GM19035 (cell line): ENCODE measurements at regions not wholly inside any gene's neighbourhood (a gene's known extent, or its start where the extent isn't known, plus 50 kb on each side); places are given as distances from the start of the nearest gene placed in this dataset.
A peak's percentile ranks its signal among the peaks of the same experiment; 100 is the strongest.
"Not testable (repeated sequence)": the region's sequence is repeated elsewhere in the genome, so short reads cannot be mapped to it uniquely, and the experiment has no call there.

ENCODE experiments used
- ATAC-seq: cut with Tn5 transposase; IDR thresholded peaks from one replicate; pipeline ENCODE4 v1.9.1; 2021; ENCODE audit not compliant: unreplicated experiment

DNA sequence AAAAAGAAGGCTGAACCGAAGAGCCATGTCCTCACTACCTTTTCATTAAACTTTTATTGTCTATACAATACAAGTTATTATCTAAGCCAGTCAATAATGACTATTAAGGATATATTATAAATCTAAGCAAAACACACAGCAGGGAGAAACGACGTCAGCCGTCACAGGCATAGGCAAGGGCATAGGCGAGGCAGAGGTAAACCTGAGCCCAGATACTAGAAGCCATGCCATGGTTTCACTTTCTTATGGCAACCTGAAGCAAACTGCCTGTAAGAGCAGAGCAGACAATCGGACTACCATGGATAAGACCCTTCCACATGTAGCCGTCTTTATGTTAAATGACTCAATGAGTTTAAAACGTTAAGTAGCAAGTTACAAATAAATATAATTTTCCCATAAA is 238.5 kb upstream of the ZNF521 start:
- ATAC-seq = no peak

DNA sequence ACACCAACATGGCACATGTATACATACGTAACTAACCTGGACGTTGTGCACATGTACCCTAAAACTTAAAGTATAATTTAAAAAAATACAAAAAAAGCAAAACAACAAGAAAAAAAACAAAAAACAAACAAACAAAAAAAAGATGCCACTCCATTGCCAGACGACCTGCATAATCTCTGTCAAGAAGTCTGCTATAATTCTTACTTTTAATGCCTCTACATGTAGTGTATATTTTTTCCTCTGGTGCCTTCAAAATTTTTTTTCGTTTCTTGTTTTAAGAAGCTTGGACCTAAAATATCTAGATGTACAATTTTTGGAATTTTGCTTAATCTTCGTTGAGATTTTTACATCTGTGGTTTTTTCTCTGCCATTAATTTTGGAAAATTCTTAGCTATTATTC is 235.6 kb upstream of the ZNF521 start:
- no peak for ATAC-seq

DNA sequence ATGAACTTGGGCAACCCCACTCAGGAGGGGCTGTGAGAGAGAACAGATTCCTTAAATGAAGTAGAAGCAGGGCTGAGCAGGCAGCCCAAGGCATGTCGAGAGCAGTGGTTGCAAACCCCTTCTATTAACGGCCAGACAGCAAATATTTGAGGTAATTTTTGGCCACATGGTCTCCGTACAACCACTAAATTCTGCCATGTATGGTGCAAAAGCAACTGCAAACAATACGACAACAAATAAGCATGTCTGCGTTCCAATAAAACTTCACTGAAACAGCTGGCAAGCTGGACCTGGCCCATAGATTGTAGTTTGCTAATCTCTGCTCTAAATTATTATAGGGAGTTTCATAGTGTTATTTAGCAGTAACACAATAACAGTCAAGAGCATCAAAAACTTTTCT is 217.0 kb upstream of the ZNF521 start:
- ATAC-seq = no peak

DNA sequence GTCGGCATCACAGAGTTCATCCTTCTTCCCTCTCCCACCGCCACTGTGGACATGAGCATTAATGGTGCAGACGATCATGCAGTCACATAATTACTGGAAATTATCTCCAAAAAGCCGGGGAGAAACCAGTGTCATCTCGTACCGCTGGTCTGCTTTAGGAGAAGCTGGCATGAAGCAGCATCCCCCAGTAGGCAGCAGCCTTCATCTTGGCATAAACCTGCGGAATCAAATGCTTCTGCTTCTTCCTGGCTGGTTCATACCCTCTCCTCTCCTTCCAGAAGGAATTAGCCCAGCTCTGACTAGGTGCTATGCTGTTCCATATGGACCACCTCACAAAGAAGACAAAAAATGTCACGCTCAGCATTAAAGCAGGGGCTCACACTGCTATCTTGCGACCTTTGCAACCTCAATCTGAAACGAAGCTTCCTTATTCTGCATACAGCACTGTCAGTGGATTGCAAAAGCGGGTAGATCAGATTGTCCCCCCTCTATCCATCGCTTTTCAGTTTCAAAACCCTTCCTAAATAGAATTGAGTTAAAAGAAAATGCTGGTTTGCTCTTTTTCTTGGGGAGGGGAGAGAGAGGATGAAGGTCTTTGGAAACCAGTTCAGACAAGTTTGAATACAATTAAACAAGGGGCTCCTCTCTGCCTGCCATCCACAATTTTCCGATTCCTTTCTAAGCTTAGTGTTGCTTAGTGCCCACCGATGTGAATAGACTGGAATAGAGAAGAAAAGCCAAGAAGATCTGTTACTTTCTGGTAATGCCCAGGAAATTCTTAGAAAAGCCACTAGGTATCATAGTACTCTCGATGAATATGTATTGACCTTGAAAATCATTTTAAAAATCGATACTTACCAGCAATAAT is 212.1 kb upstream of the ZNF521 start:
- no peak for ATAC-seq

DNA sequence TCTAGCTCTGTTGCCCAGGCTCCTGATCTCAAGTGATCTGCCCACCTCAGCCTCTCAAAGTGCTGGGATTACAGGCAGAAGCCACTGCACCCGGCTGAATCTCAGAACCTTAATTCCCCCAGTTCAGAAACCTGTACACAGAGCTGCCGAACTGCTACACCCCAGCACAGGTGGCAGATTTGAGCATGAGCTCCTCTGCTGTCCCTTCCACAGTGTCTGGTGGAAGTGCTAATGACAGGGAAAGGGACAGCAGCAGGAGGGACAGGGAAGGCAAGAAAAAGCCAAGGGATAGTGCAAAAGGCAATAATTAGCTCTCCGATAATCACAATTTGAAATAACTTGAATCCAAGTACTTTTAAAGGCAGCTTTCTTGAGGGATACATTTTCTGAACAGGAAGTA is 211.4 kb upstream of the ZNF521 start:
- no peak for ATAC-seq

DNA sequence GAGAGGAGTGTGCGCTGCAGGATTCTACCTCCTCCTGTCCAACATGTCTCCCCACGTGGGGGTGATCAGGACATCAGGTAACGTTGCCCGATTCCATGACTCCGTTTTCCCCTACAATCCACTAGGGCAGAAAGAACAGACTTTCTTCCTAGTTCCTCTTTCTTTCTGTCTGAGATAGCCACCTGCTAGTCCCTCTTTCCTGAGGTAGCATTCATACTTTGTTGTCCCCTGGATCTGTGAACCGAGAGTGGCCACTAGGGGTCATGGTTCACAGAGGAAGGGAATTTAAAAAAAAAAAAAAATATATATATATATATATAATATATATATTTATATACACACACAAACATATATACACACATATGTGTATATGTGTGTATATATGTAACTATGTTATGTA is 210.0 kb upstream of the ZNF521 start:
- no peak for ATAC-seq

DNA sequence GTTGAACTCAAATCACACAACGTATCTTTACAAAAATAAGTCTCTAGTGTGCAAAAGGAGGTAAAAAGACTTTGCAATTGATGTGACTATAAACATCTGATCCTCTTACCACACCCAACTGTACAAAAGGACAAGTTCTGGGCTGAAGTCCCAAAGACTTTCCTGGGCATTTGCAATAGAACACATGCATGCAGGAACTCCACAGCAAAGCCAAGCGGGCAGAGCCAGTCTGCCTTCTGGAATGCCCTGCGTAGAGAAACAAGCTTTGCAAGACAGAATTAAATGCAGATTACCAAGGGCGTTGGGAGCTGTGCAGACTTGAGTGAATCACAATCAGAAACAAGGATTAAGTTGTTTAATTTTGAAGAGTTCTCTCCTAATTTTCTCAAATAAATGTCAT is 208.4 kb upstream of the ZNF521 start:
- ATAC-seq = no peak

DNA sequence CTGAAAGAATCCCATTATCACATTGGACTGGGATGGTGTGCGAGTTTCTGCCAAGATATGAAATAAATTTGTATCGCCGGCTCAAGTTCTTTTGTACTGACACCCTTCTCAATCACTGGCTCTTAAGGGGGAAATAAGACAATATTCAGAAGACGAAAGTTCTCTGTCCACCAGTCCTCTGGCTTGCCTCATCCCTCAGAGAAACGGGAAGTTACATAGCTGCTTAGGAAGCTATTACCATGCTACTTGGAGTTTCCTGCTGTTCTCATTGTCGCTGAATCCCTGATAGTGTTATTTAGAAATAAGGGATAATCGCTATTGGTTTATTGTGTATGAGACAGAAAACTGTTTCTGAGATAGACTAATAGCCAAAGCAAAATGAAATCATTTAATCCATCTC is 205.0 kb upstream of the ZNF521 start:
- no peak for ATAC-seq

DNA sequence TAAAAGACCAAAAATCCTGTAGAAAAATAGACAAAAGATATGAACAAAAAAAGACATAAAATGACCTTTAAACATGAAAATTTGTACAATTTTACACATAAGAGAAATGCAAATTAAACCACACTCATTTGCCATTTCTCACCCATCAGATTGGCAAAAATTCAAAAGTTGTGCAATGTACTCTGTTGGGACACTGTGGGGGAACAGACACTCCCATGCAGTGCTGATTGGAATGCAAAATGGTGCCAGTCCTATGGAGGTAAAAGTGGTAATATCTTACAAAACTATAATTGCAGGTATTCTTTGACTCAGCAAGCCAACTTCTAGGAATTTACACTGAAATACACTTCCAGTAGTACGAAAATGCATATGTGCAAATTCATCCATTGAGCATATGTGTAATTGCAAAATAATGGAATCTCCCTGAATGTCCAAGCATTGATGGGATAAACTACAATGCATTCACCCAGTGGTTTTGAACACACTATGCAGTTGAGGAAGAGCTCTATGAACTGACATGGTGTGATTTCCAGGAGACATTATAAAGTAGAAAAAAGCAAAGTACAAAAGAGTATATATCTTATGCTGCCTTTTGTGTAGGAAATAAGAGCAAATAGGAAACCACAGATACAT is 201.8 kb upstream of the ZNF521 start:
- ATAC-seq = no peak

DNA sequence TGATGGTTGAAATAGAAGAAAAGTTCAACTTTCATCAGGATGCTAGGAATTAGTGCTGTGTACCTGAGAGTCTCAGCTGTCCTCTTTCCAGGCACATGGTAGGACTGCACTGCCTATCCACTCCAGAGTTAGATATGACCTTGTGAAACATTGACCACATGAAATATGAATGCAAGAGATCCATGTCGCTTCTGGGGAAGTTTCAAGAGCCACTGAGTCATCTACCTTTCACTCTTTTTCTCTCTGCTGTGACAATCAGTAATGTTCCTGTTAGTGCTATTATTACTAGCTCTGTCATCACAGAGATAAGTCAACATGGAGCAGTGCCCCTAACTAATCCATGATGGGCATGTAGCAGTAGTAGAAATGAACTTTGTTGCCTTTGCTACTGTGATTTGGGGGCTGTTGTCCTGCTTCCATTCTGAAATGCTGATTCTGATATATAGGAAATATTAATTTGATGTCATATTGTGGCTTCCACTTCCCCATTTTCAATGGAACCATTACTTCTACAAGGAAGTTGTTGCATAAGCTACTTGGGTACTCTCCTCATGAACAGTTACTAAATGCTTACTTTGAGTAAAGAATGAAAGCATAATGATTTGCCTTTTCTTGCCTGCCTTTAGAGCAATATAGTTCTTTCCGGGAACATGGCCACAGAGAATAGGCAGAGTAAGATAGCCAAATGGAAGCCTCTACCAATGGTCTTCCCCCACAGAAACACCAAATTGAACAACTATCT is 192.8 kb upstream of the ZNF521 start:
- no peak for ATAC-seq

DNA sequence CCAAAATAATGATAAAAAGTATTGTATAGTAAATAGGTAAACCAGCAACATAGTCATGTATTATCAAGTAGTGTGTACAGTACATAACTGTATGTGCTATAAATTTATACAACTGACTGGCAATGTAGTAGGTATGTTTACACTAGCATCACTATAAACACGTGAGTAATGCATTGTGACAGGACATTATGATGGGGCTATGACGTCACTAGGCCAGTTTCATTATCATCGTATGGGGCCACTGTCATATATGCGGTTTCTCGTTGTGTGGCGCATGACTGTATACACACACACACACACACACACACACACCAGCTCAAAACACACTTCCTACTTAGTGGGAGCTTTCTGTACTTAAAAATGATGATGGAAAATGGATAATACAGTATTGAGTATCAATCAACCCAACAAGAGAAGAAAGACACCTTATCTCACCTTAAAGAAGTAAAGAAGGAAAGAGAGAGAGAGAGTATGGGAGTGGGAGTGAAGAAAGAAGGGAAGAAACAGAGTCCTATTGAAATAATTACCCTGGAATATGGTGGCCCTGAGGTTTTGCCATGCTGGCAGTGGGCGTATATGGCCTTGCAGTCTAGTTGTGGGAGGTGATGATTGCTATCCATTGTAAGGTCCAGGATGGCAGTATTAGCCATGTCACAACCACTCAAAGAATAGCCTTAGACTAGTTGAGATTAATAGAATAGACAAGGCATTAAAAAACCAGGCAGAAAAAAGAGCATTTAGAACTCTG is 186.4 kb upstream of the ZNF521 start:
- no peak for ATAC-seq

DNA sequence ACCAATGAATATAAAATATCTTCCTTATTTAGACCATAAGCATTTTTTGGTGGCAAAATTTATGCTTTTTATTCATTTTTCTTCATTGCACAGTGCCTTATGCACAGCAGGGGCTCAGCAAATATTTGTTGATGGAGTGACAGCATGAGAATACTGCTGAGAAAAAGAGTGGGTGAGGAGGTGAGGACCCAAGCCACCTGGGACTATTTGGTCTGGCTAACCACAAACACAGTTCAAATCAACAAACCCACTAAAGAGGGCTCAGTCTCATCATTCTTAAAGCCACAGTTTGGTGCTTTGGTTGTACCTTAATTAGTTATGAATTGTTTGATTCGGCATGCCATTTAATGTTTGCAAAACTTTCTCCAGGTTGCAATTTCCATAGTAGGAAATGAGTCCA is 183.5 kb upstream of the ZNF521 start:
- ATAC-seq = no peak

DNA sequence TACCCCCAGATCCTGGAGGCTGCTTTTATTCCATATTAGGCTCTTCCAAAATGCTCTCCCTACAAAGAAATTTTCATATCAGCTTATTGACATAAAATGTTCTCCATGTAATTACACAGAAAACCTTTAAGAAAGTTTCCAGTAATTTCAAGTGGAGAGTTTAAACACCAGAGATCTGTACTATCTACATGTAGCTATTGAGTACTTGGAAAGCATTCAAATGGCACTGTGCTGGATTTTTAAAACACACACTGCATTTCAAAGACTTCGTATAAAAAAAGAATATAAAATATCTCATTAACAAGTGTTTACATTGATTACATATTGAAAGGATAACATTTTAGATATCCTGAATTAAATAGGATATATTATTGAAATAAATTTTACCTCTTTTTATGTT is 182.4 kb upstream of the ZNF521 start:
- ATAC-seq = no peak

DNA sequence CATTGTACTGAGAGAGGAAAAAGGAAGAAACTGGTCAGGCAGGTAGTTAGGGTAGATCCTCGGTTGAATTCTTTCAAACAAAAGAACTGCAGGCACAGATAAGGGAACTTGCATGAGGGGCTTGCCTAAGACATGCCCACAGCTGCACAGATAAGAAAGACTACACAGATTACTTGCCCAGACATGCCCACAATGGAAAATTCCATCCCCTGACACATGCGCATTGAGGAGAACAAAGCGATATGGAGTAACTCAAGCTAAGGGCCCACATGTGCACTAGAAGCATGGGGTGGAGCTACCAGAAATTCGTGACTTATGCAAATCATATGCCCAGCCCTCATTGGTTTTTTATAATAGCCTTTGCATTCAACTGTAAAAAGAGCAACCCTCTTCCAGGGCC is 181.3 kb upstream of the ZNF521 start:
- no peak for ATAC-seq

DNA sequence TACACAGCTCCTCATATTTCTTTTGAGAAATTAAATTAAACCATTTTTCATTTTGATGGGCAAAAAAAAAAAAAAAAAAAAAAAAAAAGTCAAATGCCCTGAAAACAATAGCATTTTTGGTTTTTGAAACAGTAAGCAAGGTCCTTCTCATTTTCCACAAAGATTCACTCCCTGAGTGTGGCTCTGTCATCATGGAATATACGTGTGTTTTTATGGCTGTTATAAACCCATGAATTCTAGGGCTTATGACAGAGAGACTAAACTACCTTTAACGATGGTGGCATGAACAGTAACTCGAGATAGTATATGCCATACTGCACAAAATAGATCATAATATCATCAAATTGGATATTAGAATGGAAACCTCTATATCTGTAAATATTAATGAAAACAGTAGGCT is 179.2 kb upstream of the ZNF521 start:
- no peak for ATAC-seq

DNA sequence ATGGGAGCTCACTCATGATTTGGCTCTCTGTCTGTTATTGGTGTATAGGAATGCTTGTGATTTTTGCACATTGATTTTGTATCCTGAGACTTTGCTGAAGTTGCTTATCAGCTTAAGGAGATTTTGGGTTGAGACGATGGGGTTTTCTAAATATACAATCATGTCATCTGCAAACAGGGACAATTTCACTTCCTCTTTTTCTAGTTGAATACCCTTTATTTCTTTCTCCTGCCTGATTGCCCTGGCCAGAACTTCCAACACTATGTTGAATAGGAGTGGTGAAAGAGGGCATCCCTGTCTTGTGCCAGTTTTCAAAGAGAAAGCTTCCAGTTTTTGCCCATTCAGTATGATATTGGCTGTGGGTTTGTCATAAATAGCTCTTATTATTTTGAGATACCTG is 173.8 kb upstream of the ZNF521 start:
- not testable (repeated sequence) for ATAC-seq

DNA sequence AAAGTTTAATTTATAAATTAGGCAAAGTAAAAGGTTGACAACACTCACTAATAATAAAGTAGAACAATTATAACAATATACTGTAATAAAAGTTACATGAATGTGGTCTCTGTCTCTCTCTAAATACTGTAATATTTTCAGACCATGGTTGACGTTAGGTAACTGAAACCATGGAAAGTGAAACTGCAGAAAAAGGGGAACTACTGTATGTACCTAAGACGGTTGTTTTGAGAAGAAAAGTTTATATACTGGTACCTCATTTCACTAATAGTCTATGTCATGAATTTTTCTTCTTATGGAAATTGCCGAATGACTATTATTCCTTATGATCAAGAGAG is 166.7 kb upstream of the ZNF521 start:
- ATAC-seq = peak; percentile 96

DNA sequence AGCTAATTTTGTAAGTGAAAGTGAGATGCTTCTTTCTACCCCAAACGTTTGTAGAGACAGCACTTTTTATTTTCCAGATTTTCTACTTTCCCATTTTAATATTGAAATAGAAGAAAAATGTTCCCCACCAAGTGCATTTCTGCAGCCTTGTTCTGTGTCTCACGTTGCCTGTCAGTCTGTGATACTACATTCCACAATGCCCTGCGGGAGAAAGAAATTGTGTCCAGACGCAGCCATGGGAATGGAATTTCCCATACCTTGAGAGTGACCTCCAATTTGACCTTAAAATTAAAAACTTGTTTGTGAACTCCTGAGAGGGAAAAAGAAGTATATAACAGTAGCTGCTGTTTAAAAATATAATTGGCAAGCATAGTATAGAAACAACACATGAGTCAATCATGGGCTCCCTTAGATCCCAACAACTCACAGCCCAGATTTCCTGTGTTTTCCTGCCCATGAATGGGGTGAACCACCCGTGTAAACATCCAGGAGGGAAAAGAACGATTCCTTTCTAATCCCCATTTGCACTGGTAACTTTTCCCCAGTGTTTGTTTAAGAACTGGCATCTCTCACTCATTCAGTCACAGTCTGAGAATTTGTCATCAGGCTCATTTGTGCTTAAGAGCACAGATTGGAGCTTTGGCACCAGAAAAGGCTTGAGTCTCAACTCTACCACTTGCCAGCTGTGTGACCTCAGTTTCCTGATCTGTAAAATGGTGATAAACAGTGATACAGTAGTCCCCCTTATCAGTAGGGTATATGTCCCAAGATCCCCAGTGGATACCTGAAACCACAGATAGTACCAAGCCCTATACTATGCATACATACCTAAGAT is 166.1 kb upstream of the ZNF521 start:
- peak; percentile 18 for ATAC-seq

DNA sequence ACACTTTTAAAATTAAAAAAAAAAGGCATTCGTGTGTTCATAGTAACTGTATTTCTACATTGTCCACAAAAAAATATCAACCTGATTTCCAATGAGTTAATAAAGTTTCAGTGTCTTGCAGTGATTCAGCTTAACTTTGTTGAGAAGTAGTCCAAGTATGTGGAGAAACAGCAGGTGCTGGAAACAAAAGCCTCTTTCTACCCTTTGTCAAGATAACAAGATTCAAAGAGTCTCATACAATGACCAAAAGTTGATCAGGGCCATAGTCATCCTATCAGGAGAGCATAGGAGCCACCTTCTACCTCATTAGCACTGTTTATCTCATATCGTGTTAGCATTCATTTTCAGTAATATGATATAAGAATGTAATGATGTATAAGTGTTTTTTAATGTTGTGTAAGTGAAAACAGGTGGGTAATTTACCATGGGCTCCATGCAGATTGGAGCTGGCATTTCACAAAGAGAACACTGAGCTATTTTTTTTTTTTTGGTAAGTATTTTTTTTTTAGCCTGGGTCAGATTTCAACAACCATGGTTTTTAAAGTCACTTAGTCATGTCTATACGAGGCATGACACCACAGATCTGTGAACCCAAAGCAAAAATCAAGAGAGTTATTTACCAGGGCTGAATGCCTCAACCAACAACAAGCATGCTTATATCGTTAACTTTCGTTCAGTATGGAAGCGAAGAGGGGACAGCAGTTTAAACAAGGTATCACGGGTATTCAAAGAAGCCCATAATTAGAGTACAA is 165.0 kb upstream of the ZNF521 start:
- no peak for ATAC-seq

DNA sequence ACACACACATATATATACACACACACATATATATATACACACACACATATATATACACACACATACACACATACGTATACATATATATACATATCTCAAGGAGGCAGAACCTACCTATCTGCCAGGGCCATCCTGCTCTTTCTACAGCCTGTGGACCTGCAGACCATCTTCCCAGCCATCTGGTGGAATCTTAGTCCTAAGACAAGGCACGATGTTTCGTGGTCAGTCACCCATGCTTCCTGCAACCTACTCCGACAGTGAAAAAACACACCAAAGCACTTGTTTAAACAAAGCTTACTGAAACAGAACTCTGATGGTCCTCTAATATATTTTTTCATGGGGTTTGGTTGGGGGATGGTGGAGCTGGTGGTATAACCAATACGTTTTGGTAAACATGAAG is 164.2 kb upstream of the ZNF521 start:
- ATAC-seq = no peak
